Neural progenitor cell (in vitro differentiated cells): ENCODE measurements at regions not wholly inside any gene's neighbourhood (a gene's known extent, or its start where the extent isn't known, plus 50 kb on each side); places are given as distances from the start of the nearest gene placed in this dataset.

ENCODE experiments used
- DNase-seq: peaks from one replicate; pipeline ENCODE4 v3.0.0-alpha.2; 2016; ENCODE audit warnings: low spot score
- H2AFZ ChIP-seq: fragments of 200-600 bp; sonication (generic); replicated peaks from 2 replicates; pipeline ENCODE4 v1.6.1; 2016; ENCODE audit warnings: antibody characterized with exemption
- H3F3A ChIP-seq: fragments of 200-600 bp; sonication (generic); 2 replicates; pipeline ENCODE4 v1.6.1; 2016; ENCODE audit warnings: antibody characterized with exemption, low read depth
- H3K27ac ChIP-seq: fragments of 200-600 bp; sonication (generic); 2 replicates; pipeline ENCODE4 v1.5.1; 2016; ENCODE audit warnings: mild to moderate bottlenecking
- H3K27me3 ChIP-seq: fragments of 200-600 bp; sonication (generic); 2 replicates; pipeline ENCODE4 v1.6.1; 2016; ENCODE audit warnings: mild to moderate bottlenecking, moderate library complexity
- H3K36me3 ChIP-seq: fragments of 200-600 bp; sonication (generic); 2 replicates; pipeline ENCODE4 v1.5.1; 2016
- H3K4me1 ChIP-seq: fragments of 200-600 bp; sonication (generic); 2 replicates; pipeline ENCODE4 v1.6.1; 2016; ENCODE audit warnings: mixed run types
- H3K4me2 ChIP-seq: fragments of 200-600 bp; sonication (generic); 2 replicates; pipeline ENCODE4 v1.6.1; 2016
- H3K4me3 ChIP-seq: fragments of 200-600 bp; sonication (generic); 2 replicates; pipeline ENCODE4 v1.5.1; 2016
- H3K79me2 ChIP-seq: fragments of 200-600 bp; sonication (generic); 2 replicates; pipeline ENCODE4 v1.6.1; 2016; ENCODE audit warnings: low read depth
- H3K9ac ChIP-seq: fragments of 200-600 bp; sonication (generic); 2 replicates; pipeline ENCODE4 v1.6.1; 2016
- H3K9me3 ChIP-seq: fragments of 200-600 bp; sonication (generic); 2 replicates; pipeline ENCODE4 v1.5.1; 2016; ENCODE audit warnings: low read depth
- H4K20me1 ChIP-seq: fragments of 200-600 bp; sonication (generic); 2 replicates; pipeline ENCODE4 v1.6.1; 2016; ENCODE audit warnings: low read depth
- H3K27ac Mint-ChIP-seq: 3 replicates; pipeline ENCODE4 v1.8.0; 2021; ENCODE audit warnings: mixed read lengths
- H3K27me3 Mint-ChIP-seq: 2 replicates; pipeline ENCODE4 v1.8.0; 2022; ENCODE audit warnings: low read depth, mild to moderate bottlenecking, inconsistent platforms, moderate library complexity, mixed read lengths; ENCODE audit not compliant: insufficient read depth
- H3K36me3 Mint-ChIP-seq: 3 replicates; pipeline ENCODE4 v1.8.0; 2021; ENCODE audit warnings: mixed read lengths
- H3K4me1 Mint-ChIP-seq: 3 replicates; pipeline ENCODE4 v1.8.0; 2021; ENCODE audit warnings: mixed read lengths
- H3K4me3 Mint-ChIP-seq: 3 replicates; pipeline ENCODE4 v1.8.0; 2021; ENCODE audit warnings: mild to moderate bottlenecking, moderate library complexity, mixed read lengths
- H3K9me3 Mint-ChIP-seq: 3 replicates; pipeline ENCODE4 v1.8.0; 2020; ENCODE audit warnings: mixed read lengths
- EZH2 ChIP-seq: fragments of 200-600 bp; sonication (generic); IDR thresholded peaks from 2 replicates; pipeline ENCODE4 v1.6.1; 2017; ENCODE audit warnings: antibody characterized with exemption, mild to moderate bottlenecking, moderate library complexity
- EZH2phosphoT487 ChIP-seq: fragments of 200-600 bp; sonication (generic); IDR thresholded peaks from 2 replicates; pipeline ENCODE4 v1.6.1; 2017; ENCODE audit warnings: antibody characterized with exemption
- TF ChIP-seq, protein P1 (sequence below): fragments of 200-600 bp; sonication (generic); IDR thresholded peaks from 2 replicates; pipeline ENCODE4 v1.5.1; 2017; ENCODE audit warnings: antibody characterized with exemption, mild to moderate bottlenecking

DNA sequence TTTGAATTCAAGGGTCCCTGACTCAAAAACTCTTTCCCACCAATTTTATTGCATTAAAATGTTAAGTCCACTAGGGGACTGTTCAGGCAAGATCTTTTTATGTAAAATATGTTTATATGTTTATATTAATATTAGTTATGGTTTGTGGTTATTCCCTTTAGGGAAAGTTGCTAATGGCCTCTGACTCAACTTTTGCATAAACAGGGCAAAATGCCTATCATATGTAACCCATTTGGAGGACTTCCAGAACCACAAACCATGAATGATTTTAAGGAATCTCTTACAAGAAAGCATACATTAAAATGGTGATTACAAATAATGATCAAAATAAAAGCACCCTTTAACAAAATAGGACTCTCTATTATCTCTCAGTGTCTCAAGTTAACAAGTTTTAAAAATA is 1484.5 kb upstream of the ZEB2 start:
- DNase-seq, result no peak
- no peaks in the 10 kb centered on the region for H3K36me3 ChIP-seq
- H3K4me2 ChIP-seq, result no peak overlapping the region
- H2AFZ ChIP-seq, result no peak overlapping the region
- no peak overlapping the region for H3K4me3 ChIP-seq
- no peaks in the 10 kb centered on the region for H3K27me3 ChIP-seq
- H3F3A ChIP-seq, result peaks cover 7% of the 10 kb centered on the region
- TF ChIP-seq EZH2phosphoT487 (no peak), EZH2 (no peak)
- TF ChIP-seq, protein P1, sequence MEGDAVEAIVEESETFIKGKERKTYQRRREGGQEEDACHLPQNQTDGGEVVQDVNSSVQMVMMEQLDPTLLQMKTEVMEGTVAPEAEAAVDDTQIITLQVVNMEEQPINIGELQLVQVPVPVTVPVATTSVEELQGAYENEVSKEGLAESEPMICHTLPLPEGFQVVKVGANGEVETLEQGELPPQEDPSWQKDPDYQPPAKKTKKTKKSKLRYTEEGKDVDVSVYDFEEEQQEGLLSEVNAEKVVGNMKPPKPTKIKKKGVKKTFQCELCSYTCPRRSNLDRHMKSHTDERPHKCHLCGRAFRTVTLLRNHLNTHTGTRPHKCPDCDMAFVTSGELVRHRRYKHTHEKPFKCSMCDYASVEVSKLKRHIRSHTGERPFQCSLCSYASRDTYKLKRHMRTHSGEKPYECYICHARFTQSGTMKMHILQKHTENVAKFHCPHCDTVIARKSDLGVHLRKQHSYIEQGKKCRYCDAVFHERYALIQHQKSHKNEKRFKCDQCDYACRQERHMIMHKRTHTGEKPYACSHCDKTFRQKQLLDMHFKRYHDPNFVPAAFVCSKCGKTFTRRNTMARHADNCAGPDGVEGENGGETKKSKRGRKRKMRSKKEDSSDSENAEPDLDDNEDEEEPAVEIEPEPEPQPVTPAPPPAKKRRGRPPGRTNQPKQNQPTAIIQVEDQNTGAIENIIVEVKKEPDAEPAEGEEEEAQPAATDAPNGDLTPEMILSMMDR, result no peak
- H3K79me2 ChIP-seq, result no peaks in the 10 kb centered on the region
- no peak overlapping the region for H3K4me3 Mint-ChIP-seq
- H3K9me3 ChIP-seq, result no peaks in the 10 kb centered on the region
- no peaks in the 10 kb centered on the region for H3K9me3 Mint-ChIP-seq
- H3K9ac ChIP-seq, result no peak overlapping the region
- H3K4me1 Mint-ChIP-seq, result no peaks in the 10 kb centered on the region
- H4K20me1 ChIP-seq, result no peaks in the 10 kb centered on the region
- H3K27ac ChIP-seq, result no peak overlapping the region
- H3K27ac Mint-ChIP-seq, result no peak overlapping the region
- H3K4me1 ChIP-seq, result peaks cover 13% of the 10 kb centered on the region
- no peaks in the 10 kb centered on the region for H3K36me3 Mint-ChIP-seq
- no peaks in the 10 kb centered on the region for H3K27me3 Mint-ChIP-seq

DNA sequence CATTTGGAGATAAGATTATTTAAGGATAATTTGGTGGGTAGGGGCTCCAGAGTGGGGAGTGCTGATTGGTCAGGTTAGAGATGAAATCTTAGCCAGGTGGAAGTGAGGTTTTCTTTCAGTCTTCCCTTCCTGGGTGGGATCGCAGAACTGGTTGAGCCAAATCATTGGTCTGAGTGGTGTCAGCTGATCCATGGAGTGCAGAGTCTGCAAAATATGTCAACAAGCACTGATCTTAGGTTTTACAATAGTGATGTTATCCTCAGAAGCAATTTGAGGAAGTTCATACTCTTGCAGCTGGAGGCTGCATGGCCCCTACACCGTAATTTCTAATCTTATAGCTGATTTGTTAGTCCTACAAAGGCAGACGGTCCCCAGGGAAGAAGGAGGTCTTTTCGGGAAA is 1483.4 kb upstream of the ZEB2 start:
- Histone ChIP-seq H3K4me3 (no peak overlapping the region), H4K20me1 (no peaks in the 10 kb centered on the region), H3F3A (peaks cover under 1% of the 10 kb centered on the region), H3K9ac (no peak overlapping the region), H3K36me3 (no peaks in the 10 kb centered on the region), H3K9me3 (no peaks in the 10 kb centered on the region), H3K27ac (no peak overlapping the region), H3K27me3 (no peaks in the 10 kb centered on the region), H3K4me2 (no peak overlapping the region), H3K79me2 (no peaks in the 10 kb centered on the region), H3K4me1 (peaks cover 2% of the 10 kb centered on the region), H2AFZ (peak overlapping the region; percentile 46)
- no peaks in the 10 kb centered on the region for H3K9me3 Mint-ChIP-seq
- no peak overlapping the region for H3K4me3 Mint-ChIP-seq
- no peak overlapping the region for H3K27ac Mint-ChIP-seq
- no peak for DNase-seq
- H3K4me1 Mint-ChIP-seq, result no peaks in the 10 kb centered on the region
- TF ChIP-seq EZH2, result no peak
- TF ChIP-seq EZH2phosphoT487, result no peak
- TF ChIP-seq, protein P1, result no peak
- no peaks in the 10 kb centered on the region for H3K27me3 Mint-ChIP-seq
- H3K36me3 Mint-ChIP-seq, result no peaks in the 10 kb centered on the region

DNA sequence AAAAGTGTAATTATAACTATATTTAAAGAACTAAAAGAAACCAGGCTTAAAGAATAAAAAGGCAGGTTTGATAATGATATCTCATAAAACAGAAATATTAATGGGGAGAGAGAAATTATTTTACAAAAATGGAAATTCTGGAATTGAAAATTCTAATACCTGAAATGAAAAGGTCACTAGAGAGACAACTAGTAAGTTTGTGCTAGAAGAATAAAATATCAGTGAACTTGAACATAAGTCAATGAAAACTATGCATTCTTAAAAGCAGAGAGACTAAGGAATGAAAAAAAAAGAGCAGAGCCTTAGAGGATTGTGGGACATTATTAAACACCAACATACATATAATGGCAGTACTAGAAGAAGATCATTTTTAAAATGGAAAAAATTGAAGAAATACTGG is 1475.0 kb upstream of the ZEB2 start:
- Histone ChIP-seq H3K4me2 (no peak overlapping the region), H3F3A (no peaks in the 10 kb centered on the region), H3K79me2 (no peaks in the 10 kb centered on the region), H3K9me3 (no peaks in the 10 kb centered on the region), H3K27ac (no peak overlapping the region), H3K9ac (no peak overlapping the region), H2AFZ (no peak overlapping the region), H3K4me1 (no peaks in the 10 kb centered on the region), H4K20me1 (no peaks in the 10 kb centered on the region), H3K27me3 (no peaks in the 10 kb centered on the region), H3K4me3 (no peak overlapping the region), H3K36me3 (no peaks in the 10 kb centered on the region)
- Mint-ChIP-seq H3K4me3 (no peak overlapping the region), H3K4me1 (no peaks in the 10 kb centered on the region), H3K27me3 (no peaks in the 10 kb centered on the region), H3K27ac (no peak overlapping the region), H3K9me3 (peaks cover 11% of the 10 kb centered on the region), H3K36me3 (no peaks in the 10 kb centered on the region)
- DNase-seq, result no peak
- TF ChIP-seq, protein P1, result no peak
- TF ChIP-seq EZH2phosphoT487 (no peak), EZH2 (no peak)
